ENCODE measurements at regions not wholly inside any gene's neighbourhood (a gene's known extent, or its start where the extent isn't known, plus 50 kb on each side); places are given as distances from the start of the nearest gene placed in this dataset.

DNA sequence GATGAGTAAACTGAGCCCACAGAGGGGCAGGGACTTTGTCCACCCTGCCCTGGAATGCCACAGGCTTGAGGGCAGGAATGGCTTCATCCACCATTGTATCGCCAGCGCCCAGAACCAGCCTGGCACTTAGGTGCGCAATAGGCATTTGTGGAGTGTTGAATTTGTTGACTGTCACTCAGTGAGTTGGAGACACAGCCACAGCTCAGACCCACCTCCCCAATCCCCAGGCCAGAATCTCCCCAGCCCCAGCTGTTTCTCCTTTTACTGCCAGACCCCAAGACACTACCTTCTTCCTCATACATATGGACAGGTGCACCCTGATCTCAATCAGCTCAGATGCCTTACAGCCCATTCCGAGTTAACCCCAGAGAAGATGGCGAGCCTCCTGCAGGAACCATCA, 674.5 kb downstream of the MATN1 start:
- Histone ChIP-seq H3K4me1 (no peaks in the 10 kb centered on the region), H3K27me3 (no peaks in the 10 kb centered on the region), H3K9me3 (no peaks in the 10 kb centered on the region), H3K27ac (no peak overlapping the region), H3K4me3 (no peak overlapping the region), H3K36me3 (no peaks in the 10 kb centered on the region)
- TF ChIP-seq POLR2A (IDR thresholded peaks at IDR 0.05) = no peak
- TF ChIP-seq, protein P1, sequence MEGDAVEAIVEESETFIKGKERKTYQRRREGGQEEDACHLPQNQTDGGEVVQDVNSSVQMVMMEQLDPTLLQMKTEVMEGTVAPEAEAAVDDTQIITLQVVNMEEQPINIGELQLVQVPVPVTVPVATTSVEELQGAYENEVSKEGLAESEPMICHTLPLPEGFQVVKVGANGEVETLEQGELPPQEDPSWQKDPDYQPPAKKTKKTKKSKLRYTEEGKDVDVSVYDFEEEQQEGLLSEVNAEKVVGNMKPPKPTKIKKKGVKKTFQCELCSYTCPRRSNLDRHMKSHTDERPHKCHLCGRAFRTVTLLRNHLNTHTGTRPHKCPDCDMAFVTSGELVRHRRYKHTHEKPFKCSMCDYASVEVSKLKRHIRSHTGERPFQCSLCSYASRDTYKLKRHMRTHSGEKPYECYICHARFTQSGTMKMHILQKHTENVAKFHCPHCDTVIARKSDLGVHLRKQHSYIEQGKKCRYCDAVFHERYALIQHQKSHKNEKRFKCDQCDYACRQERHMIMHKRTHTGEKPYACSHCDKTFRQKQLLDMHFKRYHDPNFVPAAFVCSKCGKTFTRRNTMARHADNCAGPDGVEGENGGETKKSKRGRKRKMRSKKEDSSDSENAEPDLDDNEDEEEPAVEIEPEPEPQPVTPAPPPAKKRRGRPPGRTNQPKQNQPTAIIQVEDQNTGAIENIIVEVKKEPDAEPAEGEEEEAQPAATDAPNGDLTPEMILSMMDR (IDR thresholded peaks at IDR 0.05) = no peak
- no peak for TF ChIP-seq EP300 (IDR thresholded peaks at IDR 0.05)
- no peak for TF ChIP-seq POLR2AphosphoS5 (IDR thresholded peaks at IDR 0.05)
- no peak for ATAC-seq (ENCODE audit: low FRiP score in 2 of 2)
- WGBS, 2 donors = 84 to 86% methylated on average over 3 to 5 of the region's 5 CpGs
- peak in 1 of 2 donors; percentile 8 for DNase-seq

DNA sequence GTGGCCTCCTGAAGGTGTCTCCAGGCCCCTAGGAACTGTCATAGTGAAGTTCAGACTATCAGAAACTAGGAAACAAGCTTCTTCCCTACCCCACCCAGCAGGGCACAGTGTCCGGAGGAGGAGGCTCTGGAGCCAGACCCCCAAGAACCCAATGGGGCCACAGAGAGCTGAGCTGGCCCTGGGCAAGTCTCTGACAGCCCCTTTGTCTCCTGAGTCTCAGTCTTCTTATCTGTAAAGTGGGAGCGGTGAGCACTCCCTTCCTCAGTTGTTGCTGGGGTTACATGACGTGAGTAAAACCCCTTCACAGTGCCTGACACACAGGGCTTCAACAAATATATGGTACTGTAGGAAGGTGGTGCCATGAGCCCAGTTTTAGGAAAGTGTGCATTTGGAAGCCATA, 675.8 kb downstream of the MATN1 start:
- H3K36me3 ChIP-seq = no peaks in the 10 kb centered on the region
- H3K4me1 ChIP-seq = no peaks in the 10 kb centered on the region
- DNase-seq = no peak
- TF ChIP-seq POLR2AphosphoS5 (IDR thresholded peaks at IDR 0.05) (no peak), EP300 (IDR thresholded peaks at IDR 0.05) (no peak), POLR2A (IDR thresholded peaks at IDR 0.05) (no peak)
- TF ChIP-seq, protein P1 (IDR thresholded peaks at IDR 0.05) = no peak
- H3K9me3 ChIP-seq = peaks cover 0 to 3% (median 0%) of the 10 kb centered on the region in 4 donors
- H3K27me3 ChIP-seq = no peaks in the 10 kb centered on the region
- no peak for ATAC-seq (ENCODE audit: low FRiP score in 2 of 2)
- H3K4me3 ChIP-seq = no peak overlapping the region
- 38 to 68% methylated on average over 2 to 3 of the region's 3 CpGs for WGBS, 2 donors
- no peak overlapping the region for H3K27ac ChIP-seq

DNA sequence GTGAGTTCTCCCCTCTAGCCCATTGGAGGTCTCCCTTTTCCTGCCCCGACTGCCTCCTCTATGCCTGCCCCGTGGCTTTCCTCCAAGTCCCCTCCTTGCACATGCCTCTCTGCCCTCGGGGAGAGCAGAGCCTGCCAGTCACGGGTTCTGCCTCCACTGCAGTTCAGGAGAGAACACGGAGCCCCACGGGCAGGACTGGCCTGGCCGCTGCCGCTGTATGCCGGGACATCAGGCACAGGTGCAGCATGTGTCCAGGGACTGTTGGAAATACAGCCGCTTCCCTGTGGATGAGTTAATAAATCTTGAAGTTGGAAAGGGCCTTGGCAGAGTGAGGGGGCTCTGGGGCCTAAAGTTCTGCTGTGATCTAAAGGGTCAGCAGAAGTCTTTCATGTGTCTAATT, 676.6 kb downstream of the MATN1 start:
- no peak overlapping the region for H3K4me3 ChIP-seq
- H3K27ac ChIP-seq = no peak overlapping the region
- 78 to 79% methylated on average over 10 of the region's 10 CpGs for WGBS, 2 donors
- H3K4me1 ChIP-seq = no peaks in the 10 kb centered on the region
- H3K36me3 ChIP-seq = no peaks in the 10 kb centered on the region
- no peaks in the 10 kb centered on the region for H3K27me3 ChIP-seq
- DNase-seq = peak; percentile 14 to 53
- peaks cover 0 to 7% (median 0%) of the 10 kb centered on the region in 4 donors for H3K9me3 ChIP-seq
- TF ChIP-seq POLR2AphosphoS5 (IDR thresholded peaks at IDR 0.05) (no peak), POLR2A (IDR thresholded peaks at IDR 0.05) (no peak), EP300 (IDR thresholded peaks at IDR 0.05) (no peak)
- TF ChIP-seq, protein P1 (IDR thresholded peaks at IDR 0.05) = no peak
- no peak for ATAC-seq (ENCODE audit: low FRiP score in 2 of 2)

DNA sequence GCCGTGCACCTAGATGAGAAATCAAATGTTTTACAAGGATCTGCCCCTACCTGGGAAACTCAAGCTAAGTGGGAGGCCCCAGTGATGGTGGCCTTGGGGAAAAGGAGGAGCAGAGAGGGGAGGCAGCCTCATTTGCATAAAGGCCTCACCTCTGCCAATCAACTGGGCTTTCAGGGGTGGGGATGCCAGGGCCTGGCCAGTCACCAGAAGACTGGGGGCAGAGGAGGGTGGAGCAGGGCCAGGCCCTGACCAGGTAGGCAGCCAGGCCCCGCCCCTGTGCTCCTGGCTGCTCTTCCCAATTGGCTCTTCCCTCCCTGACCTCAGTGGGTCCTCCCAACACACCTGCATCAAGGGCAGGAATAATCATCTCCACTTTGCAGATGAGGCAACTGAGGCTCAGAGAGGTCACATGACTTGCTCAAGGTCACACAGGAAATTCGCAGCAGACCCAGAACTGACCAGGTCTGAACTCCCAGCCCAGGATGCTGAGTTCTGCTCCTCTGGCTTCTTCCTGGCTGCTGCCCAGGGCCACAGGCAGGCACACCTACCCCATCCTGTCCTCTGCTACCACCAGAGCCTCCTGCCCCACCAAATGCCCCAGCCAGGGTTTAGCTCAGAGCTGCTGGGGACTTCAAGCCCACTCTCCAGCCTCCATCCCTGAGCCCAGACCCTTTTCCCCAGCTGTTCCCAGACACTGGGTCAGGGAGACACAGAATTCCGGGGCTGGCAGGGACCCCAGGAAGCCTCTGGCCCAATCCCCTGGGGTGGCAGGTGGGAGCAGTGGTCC, 677.9 kb downstream of the MATN1 start:
- peak in 1 of 2 donors; percentile 9 for DNase-seq
- 73 to 78% methylated on average over 2 to 4 of the region's 4 CpGs for WGBS, 2 donors
- no peaks in the 10 kb centered on the region for H3K27me3 ChIP-seq

More for the DNA sequence above, 677.9 kb downstream of the MATN1 start:
- Histone ChIP-seq H3K9me3 (peaks cover 0 to 7% (median 0%) of the 10 kb centered on the region in 4 donors), H3K4me1 (no peaks in the 10 kb centered on the region), H3K36me3 (no peaks in the 10 kb centered on the region), H3K27ac (no peak overlapping the region), H3K4me3 (no peak overlapping the region)
- no peak for ATAC-seq (ENCODE audit: low FRiP score in 2 of 2)
- TF ChIP-seq EP300 (IDR thresholded peaks at IDR 0.05) (no peak), POLR2A (IDR thresholded peaks at IDR 0.05) (no peak), POLR2AphosphoS5 (IDR thresholded peaks at IDR 0.05) (no peak)
- TF ChIP-seq, protein P1 (IDR thresholded peaks at IDR 0.05) = no peak

All from upper lobe of left lung (tissue), 6 donors.